Testis (tissue), 2 donors: ENCODE measurements at regions not wholly inside any gene's neighbourhood (a gene's known extent, or its start where the extent isn't known, plus 50 kb on each side); places are given as distances from the start of the nearest gene placed in this dataset.

Experiments used
- POLR2A ChIP-seq: fragments of 450-650 bp; IDR thresholded peaks from one replicate; pipeline ENCODE4 v1.6.1; 2017; ENCODE audit warnings: antibody characterized with exemption, mild to moderate bottlenecking, moderate library complexity
- TF ChIP-seq, protein P1 (sequence below), 3 experiments: fragments of 450-650 bp in 2 of 3; fragments of 200-600 bp in 1 of 3; sonication (generic) in 1 of 3; IDR thresholded peaks; one replicate each; pipeline ENCODE4 v1.5.1; 2016 to 2019; ENCODE audit warnings: antibody characterized with exemption in 3 of 3, mild to moderate bottlenecking in 2 of 3, moderate library complexity in 1 of 3

- TF ChIP-seq, protein P1, sequence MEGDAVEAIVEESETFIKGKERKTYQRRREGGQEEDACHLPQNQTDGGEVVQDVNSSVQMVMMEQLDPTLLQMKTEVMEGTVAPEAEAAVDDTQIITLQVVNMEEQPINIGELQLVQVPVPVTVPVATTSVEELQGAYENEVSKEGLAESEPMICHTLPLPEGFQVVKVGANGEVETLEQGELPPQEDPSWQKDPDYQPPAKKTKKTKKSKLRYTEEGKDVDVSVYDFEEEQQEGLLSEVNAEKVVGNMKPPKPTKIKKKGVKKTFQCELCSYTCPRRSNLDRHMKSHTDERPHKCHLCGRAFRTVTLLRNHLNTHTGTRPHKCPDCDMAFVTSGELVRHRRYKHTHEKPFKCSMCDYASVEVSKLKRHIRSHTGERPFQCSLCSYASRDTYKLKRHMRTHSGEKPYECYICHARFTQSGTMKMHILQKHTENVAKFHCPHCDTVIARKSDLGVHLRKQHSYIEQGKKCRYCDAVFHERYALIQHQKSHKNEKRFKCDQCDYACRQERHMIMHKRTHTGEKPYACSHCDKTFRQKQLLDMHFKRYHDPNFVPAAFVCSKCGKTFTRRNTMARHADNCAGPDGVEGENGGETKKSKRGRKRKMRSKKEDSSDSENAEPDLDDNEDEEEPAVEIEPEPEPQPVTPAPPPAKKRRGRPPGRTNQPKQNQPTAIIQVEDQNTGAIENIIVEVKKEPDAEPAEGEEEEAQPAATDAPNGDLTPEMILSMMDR (IDR thresholded peaks at IDR 0.05): no peak
- no peak for TF ChIP-seq POLR2A
Measured at GRCh38 chr22:47865626-47866025, 1103.2 kb downstream of the TBC1D22A start.
